HG02571 (cell line): ENCODE measurements at regions not wholly inside any gene's neighbourhood (a gene's known extent, or its start where the extent isn't known, plus 50 kb on each side); places are given as distances from the start of the nearest gene placed in this dataset.

Experiments used
- ATAC-seq: cut with Tn5 transposase; IDR thresholded peaks from one replicate; pipeline ENCODE4 v1.9.1; 2021; ENCODE audit warnings: mild to moderate bottlenecking, moderate library complexity; ENCODE audit not compliant: unreplicated experiment

- ATAC-seq, result no peak
These were observed 1451.0 kb upstream of the IGFBP7 start for GRCh38 chr4:58561170-58561569.

GRCh38 chr4:58560736-58561135 is 1450.6 kb upstream of the IGFBP7 start:
- no peak for ATAC-seq

GRCh38 chr4:58553679-58554078 is 1443.5 kb upstream of the IGFBP7 start:
- no peak for ATAC-seq

GRCh38 chr4:58553031-58553430 is 1442.8 kb upstream of the IGFBP7 start:
- ATAC-seq, result no peak

GRCh38 chr4:58551676-58552075 is 1441.5 kb upstream of the IGFBP7 start:
- no peak for ATAC-seq

GRCh38 chr4:58543465-58543864 is 1433.3 kb upstream of the IGFBP7 start:
- no peak for ATAC-seq

GRCh38 chr4:58541926-58542325 is 1431.7 kb upstream of the IGFBP7 start:
- no peak for ATAC-seq

GRCh38 chr4:58522765-58523382 is 1412.7 kb upstream of the IGFBP7 start:
- no peak for ATAC-seq

- no peak for ATAC-seq
These were observed 1405.0 kb upstream of the IGFBP7 start for GRCh38 chr4:58515226-58515625.

GRCh38 chr4:58514299-58514698 is 1404.1 kb upstream of the IGFBP7 start:
- ATAC-seq, result no peak

- ATAC-seq, result no peak
These were observed 1400.5 kb upstream of the IGFBP7 start for GRCh38 chr4:58510652-58511051.

- no peak for ATAC-seq
These were observed 1396.9 kb upstream of the IGFBP7 start for GRCh38 chr4:58507079-58507478.

- ATAC-seq, result no peak
These were observed 1392.7 kb upstream of the IGFBP7 start for GRCh38 chr4:58502839-58503238.

- ATAC-seq, result no peak
These were observed 1389.0 kb upstream of the IGFBP7 start for GRCh38 chr4:58499182-58499581.

- no peak for ATAC-seq
These were observed 1381.4 kb upstream of the IGFBP7 start for GRCh38 chr4:58491620-58492019.

- ATAC-seq, result no peak
These were observed 1367.8 kb upstream of the IGFBP7 start for GRCh38 chr4:58477950-58478349.

GRCh38 chr4:58477513-58477912 is 1367.3 kb upstream of the IGFBP7 start:
- ATAC-seq, result no peak

GRCh38 chr4:58475097-58475496 is 1364.9 kb upstream of the IGFBP7 start:
- no peak for ATAC-seq

- no peak for ATAC-seq
These were observed 1354.8 kb upstream of the IGFBP7 start for GRCh38 chr4:58465031-58465430.

GRCh38 chr4:58456727-58457384 is 1346.7 kb upstream of the IGFBP7 start:
- no peak for ATAC-seq

- no peak for ATAC-seq
These were observed 1343.8 kb upstream of the IGFBP7 start for GRCh38 chr4:58453956-58454355.

- ATAC-seq, result no peak
These were observed 1341.5 kb upstream of the IGFBP7 start for GRCh38 chr4:58451707-58452106.

GRCh38 chr4:58435871-58436270 is 1325.7 kb upstream of the IGFBP7 start:
- no peak for ATAC-seq
